Kidney (tissue), 13 donors: ENCODE measurements at regions not wholly inside any gene's neighbourhood (a gene's known extent, or its start where the extent isn't known, plus 50 kb on each side); places are given as distances from the start of the nearest gene placed in this dataset.

Experiments
- DNase-seq, 5 donors: peaks; one replicate each; pipeline ENCODE4 v3.0.0-alpha.2; 2013 to 2020
- FAIRE-seq: peaks from 2 replicates; lab custom pipeline; 2012; peaks lifted over from hg19 to GRCh38; lab: Jason Lieb, UNC
- H3K27ac ChIP-seq, 2 donors: one replicate each; pipeline ENCODE4 v1.7.0; 2013; ENCODE audit warnings: low read depth in 2 of 2, low read length in 2 of 2, inconsistent platforms in 1 of 2
- H3K27me3 ChIP-seq: one replicate; pipeline ENCODE4 v1.7.1; 2013; ENCODE audit warnings: low read length, inconsistent platforms; ENCODE audit not compliant: control insufficient read depth, insufficient read depth
- H3K36me3 ChIP-seq, 3 donors: one replicate each; pipeline versions ENCODE4 v1.7.0 to v1.7.1; 2013; ENCODE audit warnings: low read length in 3 of 3, control low read depth in 1 of 3, inconsistent platforms in 1 of 3; ENCODE audit not compliant: insufficient read depth in 3 of 3, control insufficient read depth in 2 of 3
- H3K4me1 ChIP-seq, 3 donors: one replicate each; pipeline versions ENCODE4 v1.7.0 to v1.7.1; 2013; ENCODE audit warnings: low read length in 3 of 3, inconsistent platforms in 1 of 3, low read depth in 1 of 3; ENCODE audit not compliant: control insufficient read depth in 2 of 3, insufficient read depth in 2 of 3
- H3K4me3 ChIP-seq, 3 donors: one replicate each; pipeline versions ENCODE4 v1.7.0 to v1.8.1; 2013; ENCODE audit warnings: low read length in 3 of 3, control low read depth in 1 of 3, inconsistent platforms in 1 of 3
- H3K9ac ChIP-seq, 3 donors: one replicate each; pipeline versions ENCODE4 v1.7.0 to v1.7.1; 2013; ENCODE audit warnings: low read length in 3 of 3, control low read depth in 1 of 3, inconsistent platforms in 1 of 3
- H3K9me3 ChIP-seq, 3 donors: one replicate each; pipeline versions ENCODE4 v1.7.0 to v1.7.1; 2013; ENCODE audit warnings: low read length in 3 of 3, control low read depth in 1 of 3, inconsistent platforms in 1 of 3; ENCODE audit not compliant: control insufficient read depth in 2 of 3, insufficient read depth in 1 of 3
- CTCF ChIP-seq: IDR thresholded peaks from 3 replicates; pipeline ENCODE4 v1.5.1; 2012; ENCODE audit warnings: mild to moderate bottlenecking, moderate library complexity, borderline replicate concordance; ENCODE audit not compliant: insufficient read depth; ENCODE audit errors: extremely low read depth
- intact Hi-C: fragments of 100-400 bp; cut with DNase I; formaldehyde crosslinking; loops from one replicate; pipeline ENCODE4 v1.11.1; 2022
- donor health status: control.
- donor health status: control.
- donor health status: control.
- donor health status: control.
- donor health status: control.
- donor health status: DM: yes; HTN: yes; CAD: no.
- donor health status: Normal renal cell carcinoma (clear cell type).

- intact Hi-C loops: loop anchor here (5.0 kb wide), 1 partner anchor 91 kb away; no protein-coding TSS in a partner anchor
- no peak overlapping the region for H3K4me3 ChIP-seq
Observed at GRCh38 chr5:135163391-135163790, 129.4 kb upstream of the PITX1 start.

GRCh38 chr5:135162661-135163265, 128.7 kb upstream of the PITX1 start:
- intact Hi-C loops: loop anchor here (5.0 kb wide), 1 partner anchor 90 kb away; no protein-coding TSS in a partner anchor
- H3K4me1 ChIP-seq: no peaks in the 10 kb centered on the region
- no peak for TF ChIP-seq CTCF
- H3K9ac ChIP-seq: no peak overlapping the region
- no peak overlapping the region for H3K4me3 ChIP-seq
- H3K27me3 ChIP-seq: no peaks in the 10 kb centered on the region
- peaks cover 0 to 2% (median 0%) of the 10 kb centered on the region in 3 donors for H3K9me3 ChIP-seq
- FAIRE-seq (no peak), DNase-seq (no peak)
- no peak overlapping the region for H3K27ac ChIP-seq
- no peaks in the 10 kb centered on the region for H3K36me3 ChIP-seq

More at GRCh38 chr5:135163391-135163790, 129.4 kb upstream of the PITX1 start:
- no peak for TF ChIP-seq CTCF
- Histone ChIP-seq H3K9ac (no peak overlapping the region), H3K36me3 (no peaks in the 10 kb centered on the region), H3K27me3 (no peaks in the 10 kb centered on the region), H3K9me3 (no peaks in the 10 kb centered on the region), H3K27ac (no peak overlapping the region), H3K4me1 (no peaks in the 10 kb centered on the region)
- DNase-seq (no peak), FAIRE-seq (no peak)

DNA sequence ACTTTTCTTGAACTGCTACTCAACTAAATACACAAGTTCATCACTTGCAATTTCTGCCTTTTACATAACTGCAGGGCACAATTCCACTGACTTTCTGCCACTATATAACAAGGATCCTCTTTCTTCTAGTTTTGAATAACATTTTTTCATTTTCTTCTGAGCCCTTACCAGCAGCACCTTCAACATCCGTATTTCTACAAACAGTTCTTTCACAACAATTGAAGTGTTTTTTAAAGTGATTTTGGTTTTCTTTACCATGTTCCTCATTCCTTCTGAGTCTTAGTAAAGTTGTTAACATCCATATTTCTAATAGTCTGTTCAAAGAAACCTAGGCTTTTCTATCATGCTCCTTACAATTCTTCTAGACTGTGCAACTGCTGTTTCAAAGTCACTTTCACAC, 127.2 kb upstream of the PITX1 start:
- TF ChIP-seq CTCF: no peak
- no peak overlapping the region for H3K9ac ChIP-seq
- no peaks in the 10 kb centered on the region for H3K27me3 ChIP-seq

More for the DNA sequence above, 127.2 kb upstream of the PITX1 start:
- peaks cover 0 to 4% (median 0%) of the 10 kb centered on the region in 3 donors for H3K9me3 ChIP-seq
- intact Hi-C loops: loop anchor here (5.0 kb wide), 1 partner anchor 89 kb away; no protein-coding TSS in a partner anchor
- H3K36me3 ChIP-seq: no peaks in the 10 kb centered on the region
- no peak for FAIRE-seq
- DNase-seq: no peak
- H3K4me3 ChIP-seq: no peak overlapping the region
- no peak overlapping the region for H3K27ac ChIP-seq
- no peaks in the 10 kb centered on the region for H3K4me1 ChIP-seq
